ENCODE measurements at regions not wholly inside any gene's neighbourhood (a gene's known extent, or its start where the extent isn't known, plus 50 kb on each side); places are given as distances from the start of the nearest gene placed in this dataset.

GRCh38 chr21:30942192-30942591 is 60.8 kb upstream of the KRTAP11-1 start:
- H2AFZ ChIP-seq (ENCODE audit: low read depth, low read length): no peak overlapping the region
- no peaks in the 10 kb centered on the region for H3K36me3 ChIP-seq (ENCODE audit: control insufficient read depth in 2 of 2, extremely low read depth in 1 of 2, insufficient read depth in 2 of 2, low read length in 2 of 2)
- peaks cover 7% of the 10 kb centered on the region for H3K9me3 ChIP-seq (replicated peaks; ENCODE audit: control insufficient read depth, insufficient read depth, low read length)
- no peaks in the 10 kb centered on the region for H4K20me1 ChIP-seq (replicated peaks; ENCODE audit: control insufficient read depth, extremely low read depth, insufficient read depth, low read length)
- H3K27ac ChIP-seq (ENCODE audit: insufficient read depth, low read depth, low read length): no peak overlapping the region
- DNase-seq (ENCODE audit: low read depth, low spot score): no peak
- no peak overlapping the region for H3K4me3 ChIP-seq (replicated peaks in 1 of 3; ENCODE audit: insufficient read depth in 1 of 3, low read depth in 1 of 3, low read length in 3 of 3)
- H3K79me2 ChIP-seq (ENCODE audit: control insufficient read depth, insufficient read depth, low read length): no peaks in the 10 kb centered on the region
- no peaks in the 10 kb centered on the region for H3K27me3 ChIP-seq (ENCODE audit: control insufficient read depth in 2 of 2, insufficient read depth in 2 of 2, low read length in 2 of 2)
- no peak for TF ChIP-seq POLR2A (IDR thresholded peaks at IDR 0.05; ENCODE audit: low read depth, low read length)
- no peak for TF ChIP-seq EZH2 (IDR thresholded peaks at IDR 0.05; ENCODE audit: borderline replicate concordance, low read depth, low read length, severe bottlenecking)
- TF ChIP-seq GATA2 (IDR thresholded peaks at IDR 0.05; ENCODE audit: insufficient read depth, insufficient read length, low read depth, low read length): no peak
- no peak for FAIRE-seq
- dilution Hi-C loops (cut with MboI; ENCODE audit: extremely low pct_ligation_motif_present, low sequenced_read_pairs) (no loop called here), intact Hi-C loops (cut with micrococcal nuclease) (no loop called here)
- CTCF ChIA-PET: no interaction called here
- H3K4me2 ChIP-seq (ENCODE audit: insufficient read depth, low read length): no peak overlapping the region
- no peaks in the 10 kb centered on the region for H3K4me1 ChIP-seq (ENCODE audit: control insufficient read depth, extremely low read depth, insufficient read depth, low read length)
- BruUV-seq (replicated peaks): no TSS peak
- no peaks in the 10 kb centered on the region for H3K9me1 ChIP-seq (replicated peaks; ENCODE audit: control insufficient read depth, extremely low read depth, insufficient read depth, low read length)
- POLR2A ChIA-PET: no interaction called here
- H3K9ac ChIP-seq (replicated peaks; ENCODE audit: extremely low read depth, insufficient read depth, low read length): no peak overlapping the region

DNA sequence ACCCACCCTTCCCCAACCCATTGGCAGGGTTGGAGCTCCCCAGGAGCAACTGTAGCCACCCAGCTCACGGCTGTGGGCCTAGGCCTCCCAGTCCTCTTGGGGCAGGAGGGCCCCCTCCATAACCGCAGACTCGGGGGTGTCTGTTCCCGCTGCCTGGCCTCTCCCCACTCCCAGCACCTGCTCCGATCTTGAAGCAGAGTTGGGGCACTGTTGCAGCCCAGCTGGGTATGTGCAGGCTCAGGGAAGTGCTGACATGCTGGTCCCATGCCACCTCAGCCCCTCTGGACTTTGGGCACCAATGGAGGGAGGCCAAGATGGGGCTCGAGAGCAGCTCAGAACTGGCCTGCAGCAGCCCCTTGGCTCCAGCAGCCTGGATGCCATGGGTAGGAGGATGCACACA is 54.8 kb upstream of the KRTAP11-1 start:
- Histone ChIP-seq H2AFZ (ENCODE audit: low read depth, low read length) (no peak overlapping the region), H3K36me3 (ENCODE audit: control insufficient read depth in 2 of 2, extremely low read depth in 1 of 2, insufficient read depth in 2 of 2, low read length in 2 of 2) (no peaks in the 10 kb centered on the region), H3K27me3 (ENCODE audit: control insufficient read depth in 2 of 2, insufficient read depth in 2 of 2, low read length in 2 of 2) (no peaks in the 10 kb centered on the region), H3K79me2 (ENCODE audit: control insufficient read depth, insufficient read depth, low read length) (no peaks in the 10 kb centered on the region), H3K9me3 (replicated peaks; ENCODE audit: control insufficient read depth, insufficient read depth, low read length) (peaks cover 10% of the 10 kb centered on the region), H4K20me1 (replicated peaks; ENCODE audit: control insufficient read depth, extremely low read depth, insufficient read depth, low read length) (no peaks in the 10 kb centered on the region), H3K4me1 (ENCODE audit: control insufficient read depth, extremely low read depth, insufficient read depth, low read length) (no peaks in the 10 kb centered on the region), H3K9ac (replicated peaks; ENCODE audit: extremely low read depth, insufficient read depth, low read length) (no peak overlapping the region), H3K4me3 (replicated peaks in 1 of 3; ENCODE audit: insufficient read depth in 1 of 3, low read depth in 1 of 3, low read length in 3 of 3) (no peak overlapping the region), H3K4me2 (ENCODE audit: insufficient read depth, low read length) (no peak overlapping the region), H3K27ac (ENCODE audit: insufficient read depth, low read depth, low read length) (no peak overlapping the region), H3K9me1 (replicated peaks; ENCODE audit: control insufficient read depth, extremely low read depth, insufficient read depth, low read length) (no peaks in the 10 kb centered on the region)
- intact Hi-C loops (cut with micrococcal nuclease): no loop called here
- DNase-seq (ENCODE audit: low read depth, low spot score) (no peak), FAIRE-seq (no peak)
- no peak for TF ChIP-seq JUN (IDR thresholded peaks at IDR 0.05; ENCODE audit: borderline replicate concordance, insufficient read depth, insufficient read length, low read depth)
- no peak for TF ChIP-seq FOS (IDR thresholded peaks at IDR 0.05; ENCODE audit: borderline replicate concordance, insufficient read depth, low read length)
- no peak for TF ChIP-seq POLR2AphosphoS5 (IDR thresholded peaks at IDR 0.05; ENCODE audit: insufficient read depth, low read depth, low read length)
- dilution Hi-C loops (cut with MboI; ENCODE audit: extremely low pct_ligation_motif_present, low sequenced_read_pairs): no loop called here
- POLR2A ChIA-PET: no interaction called here
- CTCF ChIA-PET: no interaction called here
- BruUV-seq (replicated peaks): no TSS peak
